ENCODE measurements at regions not wholly inside any gene's neighbourhood (a gene's known extent, or its start where the extent isn't known, plus 50 kb on each side); places are given as distances from the start of the nearest gene placed in this dataset.
"Not testable (repeated sequence)": the region's sequence is repeated elsewhere in the genome, so short reads cannot be mapped to it uniquely, and the experiment has no call there.

DNA sequence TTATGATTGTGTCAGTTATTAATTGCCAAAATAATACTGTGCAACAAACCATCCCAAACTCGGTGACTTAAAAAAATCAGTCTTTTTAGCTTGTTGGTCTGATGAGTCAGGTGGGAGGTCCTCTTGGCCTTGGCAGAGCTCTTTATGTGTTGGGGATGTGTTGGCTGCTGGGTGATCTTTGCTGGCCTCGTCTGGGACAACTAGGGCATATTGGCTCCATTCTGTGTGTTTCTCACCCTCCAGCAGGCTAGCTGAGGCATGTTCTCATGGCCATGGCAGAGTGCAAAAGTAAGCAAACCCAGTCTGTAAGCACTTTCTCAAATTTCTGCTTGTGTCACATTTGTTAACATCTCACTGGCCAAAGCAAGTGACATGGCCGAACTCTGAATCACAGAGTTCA is 251.6 kb downstream of the RPLP1 start:
- no peak for DNase-seq (ENCODE audit: low read depth)
- TF ChIP-seq, protein P1, sequence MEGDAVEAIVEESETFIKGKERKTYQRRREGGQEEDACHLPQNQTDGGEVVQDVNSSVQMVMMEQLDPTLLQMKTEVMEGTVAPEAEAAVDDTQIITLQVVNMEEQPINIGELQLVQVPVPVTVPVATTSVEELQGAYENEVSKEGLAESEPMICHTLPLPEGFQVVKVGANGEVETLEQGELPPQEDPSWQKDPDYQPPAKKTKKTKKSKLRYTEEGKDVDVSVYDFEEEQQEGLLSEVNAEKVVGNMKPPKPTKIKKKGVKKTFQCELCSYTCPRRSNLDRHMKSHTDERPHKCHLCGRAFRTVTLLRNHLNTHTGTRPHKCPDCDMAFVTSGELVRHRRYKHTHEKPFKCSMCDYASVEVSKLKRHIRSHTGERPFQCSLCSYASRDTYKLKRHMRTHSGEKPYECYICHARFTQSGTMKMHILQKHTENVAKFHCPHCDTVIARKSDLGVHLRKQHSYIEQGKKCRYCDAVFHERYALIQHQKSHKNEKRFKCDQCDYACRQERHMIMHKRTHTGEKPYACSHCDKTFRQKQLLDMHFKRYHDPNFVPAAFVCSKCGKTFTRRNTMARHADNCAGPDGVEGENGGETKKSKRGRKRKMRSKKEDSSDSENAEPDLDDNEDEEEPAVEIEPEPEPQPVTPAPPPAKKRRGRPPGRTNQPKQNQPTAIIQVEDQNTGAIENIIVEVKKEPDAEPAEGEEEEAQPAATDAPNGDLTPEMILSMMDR (IDR thresholded peaks at IDR 0.05; ENCODE audit: control insufficient read depth, extremely low read depth, insufficient read depth), result no peak
- H3K4me3 ChIP-seq (ENCODE audit: low read depth, low read length), result no peak overlapping the region

DNA sequence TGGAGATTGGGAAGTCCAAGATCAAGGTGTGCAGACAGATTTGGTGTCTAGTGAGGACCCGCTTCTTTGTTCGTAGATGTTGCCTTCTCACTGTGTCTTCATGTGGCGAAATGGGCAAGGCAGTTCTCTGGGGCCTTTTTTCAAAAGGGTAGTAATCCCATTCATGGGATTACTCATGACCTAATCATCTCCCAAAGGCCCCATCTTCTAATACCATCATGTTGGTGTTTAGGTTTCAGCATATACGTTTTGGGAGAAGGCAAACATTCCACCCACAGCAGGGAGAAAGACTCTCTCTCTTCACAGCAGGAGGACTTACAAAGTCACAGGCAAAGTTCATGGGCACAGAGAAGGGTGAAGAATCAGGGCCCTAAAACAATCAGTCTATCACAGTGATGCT is 252.1 kb downstream of the RPLP1 start:
- TF ChIP-seq, protein P1 (IDR thresholded peaks at IDR 0.05; ENCODE audit: control insufficient read depth, extremely low read depth, insufficient read depth), result no peak
- no peak overlapping the region for H3K4me3 ChIP-seq (ENCODE audit: low read depth, low read length)
- no peak for DNase-seq (ENCODE audit: low read depth)

GRCh38 chr15:69706353-69707097 is 253.9 kb downstream of the RPLP1 start:
- TF ChIP-seq, protein P1 (IDR thresholded peaks at IDR 0.05; ENCODE audit: control insufficient read depth, extremely low read depth, insufficient read depth), result no peak

DNA sequence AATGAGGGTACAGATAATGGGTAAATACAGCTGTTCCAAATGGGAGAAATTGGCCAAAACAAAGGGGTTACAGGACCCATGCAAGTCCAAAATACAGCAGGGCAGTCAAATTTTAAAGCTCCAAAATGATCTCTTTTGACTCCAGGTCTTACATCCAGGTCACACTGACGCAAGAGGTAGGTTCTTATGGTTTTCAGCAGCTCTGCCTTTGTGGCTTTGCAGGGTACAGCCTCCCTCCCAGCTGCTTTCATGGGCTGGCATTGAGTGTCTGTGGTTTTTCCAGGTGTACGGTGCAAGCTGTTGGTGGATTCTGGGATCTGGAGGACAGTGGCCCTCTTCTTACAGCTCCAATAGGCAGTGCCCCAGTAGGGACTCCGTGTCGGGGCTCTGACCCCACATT is 254.6 kb downstream of the RPLP1 start:
- not testable (repeated sequence) for DNase-seq (ENCODE audit: low read depth); H3K4me3 ChIP-seq (ENCODE audit: low read depth, low read length)

More at GRCh38 chr15:69706353-69707097, 253.9 kb downstream of the RPLP1 start:
- H3K4me3 ChIP-seq (ENCODE audit: low read depth, low read length), result no peak overlapping the region
- no peak for DNase-seq (ENCODE audit: low read depth)

- not testable (repeated sequence) for H3K4me3 ChIP-seq (ENCODE audit: low read depth, low read length); DNase-seq (ENCODE audit: low read depth)
Measured at GRCh38 chr15:69708436-69709122, 256.0 kb downstream of the RPLP1 start.

DNA sequence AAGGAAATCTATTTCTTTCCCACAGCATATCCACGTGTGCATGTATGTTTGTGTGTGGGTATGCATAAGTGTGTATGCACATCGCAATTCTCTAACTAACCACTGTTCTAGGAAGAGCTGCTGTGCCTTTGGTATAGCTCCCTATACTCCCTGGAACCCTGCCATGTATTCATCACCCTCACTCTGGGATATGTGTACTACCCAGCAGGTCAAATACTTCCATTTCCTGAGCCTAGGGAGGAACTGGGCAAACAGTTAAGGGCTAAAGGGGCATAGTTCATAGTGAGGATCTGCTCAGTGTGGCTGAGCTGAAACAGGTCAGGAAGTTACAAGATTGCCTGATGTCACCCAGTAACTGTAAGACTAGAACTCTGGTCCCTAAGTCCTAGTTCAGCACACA is 260.4 kb downstream of the RPLP1 start:
- TF ChIP-seq, protein P1 (IDR thresholded peaks at IDR 0.05; ENCODE audit: control insufficient read depth, extremely low read depth, insufficient read depth), result no peak
- no peak overlapping the region for H3K4me3 ChIP-seq (ENCODE audit: low read depth, low read length)
- no peak for DNase-seq (ENCODE audit: low read depth)

GRCh38 chr15:69713726-69714559 is 261.3 kb downstream of the RPLP1 start:
- no peak for DNase-seq (ENCODE audit: low read depth)
- H3K4me3 ChIP-seq (ENCODE audit: low read depth, low read length), result no peak overlapping the region
- TF ChIP-seq, protein P1 (IDR thresholded peaks at IDR 0.05; ENCODE audit: control insufficient read depth, extremely low read depth, insufficient read depth), result no peak
